HepG2 (cell line): ENCODE measurements at regions not wholly inside any gene's neighbourhood (a gene's known extent, or its start where the extent isn't known, plus 50 kb on each side); places are given as distances from the start of the nearest gene placed in this dataset.
A peak's percentile ranks its signal among the peaks of the same experiment; 100 is the strongest.

Experiments
- ATF7 ChIP-seq, 2 experiments: fragments of 450-650 bp in 1 of 2; sonication (generic) in 1 of 2; formaldehyde crosslinking in 1 of 2; IDR thresholded peaks; 2 replicates each; pipeline versions ENCODE4 v1.4.0 to v1.6.1; 2016 to 2020; ENCODE audit warnings: antibody characterized with exemption in 1 of 2, mild to moderate bottlenecking in 1 of 2, missing genetic modification reagents in 1 of 2
- HES4 ChIP-seq: sonication (generic); formaldehyde crosslinking; IDR thresholded peaks from 2 replicates; pipeline ENCODE4 v1.9.0; 2021; ENCODE audit warnings: mild to moderate bottlenecking, missing genetic modification reagents, borderline replicate concordance
- ISX ChIP-seq: sonication (generic); formaldehyde crosslinking; conservative IDR thresholded peaks from 2 replicates; pipeline ENCODE4 v1.5.0; 2020; ENCODE audit warnings: missing genetic modification reagents
- JUND ChIP-seq: sonication (generic); formaldehyde crosslinking; IDR thresholded peaks from 2 replicates; pipeline ENCODE4 v1.8.0; 2022; ENCODE audit warnings: mild to moderate bottlenecking, missing genetic modification reagents
- MAF1 ChIP-seq: sonication (generic); formaldehyde crosslinking; IDR thresholded peaks from 2 replicates; pipeline ENCODE4 v1.5.0; 2020; ENCODE audit warnings: missing genetic modification reagents, borderline replicate concordance
- MATR3 ChIP-seq: sonication (generic); formaldehyde crosslinking; IDR thresholded peaks from 2 replicates; pipeline ENCODE4 v1.4.0; 2020; ENCODE audit warnings: missing genetic modification reagents
- RXRA ChIP-seq: sonication (generic); formaldehyde crosslinking; IDR thresholded peaks from 2 replicates; pipeline ENCODE4 v1.5.1; 2020; ENCODE audit warnings: missing genetic modification reagents
- SMC3 ChIP-seq: IDR thresholded peaks from 2 replicates; pipeline ENCODE4 v1.6.1; 2011; ENCODE audit warnings: low read length, improper control_type of control experiment
- SRSF1 ChIP-seq: fragments of 200-400 bp; formaldehyde crosslinking; optimal IDR thresholded peaks from 2 replicates; pipeline ENCODE3; 2017; ENCODE audit warnings: mild to moderate bottlenecking, low read depth, low read length, moderate library complexity
- ZFYVE20 ChIP-seq: sonication (generic); formaldehyde crosslinking; IDR thresholded peaks from 2 replicates; pipeline ENCODE4 v1.8.0; 2023; ENCODE audit warnings: low read depth, mild to moderate bottlenecking, moderate library complexity, missing genetic modification reagents, borderline replicate concordance
- ZKSCAN5 ChIP-seq: sonication (generic); formaldehyde crosslinking; IDR thresholded peaks from 2 replicates; pipeline ENCODE4 v1.5.1; 2020; ENCODE audit warnings: mild to moderate bottlenecking, missing genetic modification reagents
- ZNF121 ChIP-seq: sonication (generic); formaldehyde crosslinking; IDR thresholded peaks from 2 replicates; pipeline ENCODE4 v1.5.0; 2020; ENCODE audit warnings: mild to moderate bottlenecking, missing genetic modification reagents
- ZNF619 ChIP-seq: sonication (generic); formaldehyde crosslinking; IDR thresholded peaks from 2 replicates; pipeline ENCODE4 v1.4.0; 2020; ENCODE audit warnings: mild to moderate bottlenecking, missing genetic modification reagents
- ZNF678 ChIP-seq: sonication (generic); formaldehyde crosslinking; IDR thresholded peaks from 2 replicates; pipeline ENCODE4 v1.4.0; 2020; ENCODE audit warnings: mild to moderate bottlenecking, missing genetic modification reagents
- ZNF761 ChIP-seq: sonication (generic); formaldehyde crosslinking; conservative IDR thresholded peaks from 2 replicates; pipeline ENCODE4 v1.4.0; 2020; ENCODE audit warnings: mild to moderate bottlenecking, missing genetic modification reagents
- TF ChIP-seq, protein P1 (sequence below): sonication (generic); formaldehyde crosslinking; IDR thresholded peaks from 2 replicates; pipeline ENCODE4 v1.5.1; 2020; ENCODE audit warnings: mild to moderate bottlenecking, missing genetic modification reagents, borderline replicate concordance
- TF ChIP-seq, protein P2 (sequence below): sonication (generic); formaldehyde crosslinking; IDR thresholded peaks from 2 replicates; pipeline ENCODE4 v1.4.0; 2020; ENCODE audit warnings: low read depth, missing genetic modification reagents
- TF ChIP-seq, protein P3 (sequence below): IDR thresholded peaks from 2 replicates; pipeline ENCODE4 v1.6.1; 2016; ENCODE audit warnings: low read depth, borderline replicate concordance
- TF ChIP-seq, protein P4 (sequence below): sonication (generic); formaldehyde crosslinking; conservative IDR thresholded peaks from 2 replicates; pipeline ENCODE4 v1.8.0; 2022; ENCODE audit warnings: low read depth, missing genetic modification reagents

DNA sequence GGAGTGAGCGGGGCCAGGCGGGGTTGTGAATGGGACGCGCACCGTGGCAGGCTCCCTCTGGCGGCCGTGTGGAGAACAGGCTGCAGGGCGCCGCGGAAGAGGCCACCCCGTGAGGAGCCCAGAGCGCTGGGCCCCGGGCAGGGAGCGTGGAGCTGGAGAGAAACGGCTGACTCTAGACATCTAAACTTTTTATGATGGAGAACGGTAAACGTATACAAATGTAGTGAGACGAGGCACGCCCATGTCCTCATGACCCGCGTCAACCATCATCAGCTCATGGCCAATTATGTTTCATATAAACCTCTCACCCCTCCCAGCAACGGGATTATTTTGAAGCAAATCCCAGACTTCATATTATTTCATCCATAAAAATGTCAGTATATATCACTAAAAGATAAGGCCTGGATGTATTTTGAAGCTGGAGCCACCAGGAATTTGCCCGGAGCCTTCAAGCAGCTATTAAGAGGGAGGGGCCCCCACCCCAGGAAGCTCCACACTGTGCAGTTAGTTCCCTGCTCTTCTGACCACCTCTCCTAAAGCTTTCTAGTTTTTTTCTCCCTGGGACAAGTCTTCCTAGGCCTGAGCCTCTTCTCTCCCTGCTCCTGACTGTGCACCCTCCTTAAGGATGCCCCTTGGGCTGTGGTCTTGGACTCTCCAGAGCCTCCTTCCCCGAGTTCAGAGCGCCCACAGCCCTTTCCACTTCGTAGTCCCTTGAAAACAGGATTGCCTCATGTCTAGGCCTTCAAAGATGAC lies 149.5 kb downstream of the SMAD6 start (continued):
- TF ChIP-seq, protein P1, sequence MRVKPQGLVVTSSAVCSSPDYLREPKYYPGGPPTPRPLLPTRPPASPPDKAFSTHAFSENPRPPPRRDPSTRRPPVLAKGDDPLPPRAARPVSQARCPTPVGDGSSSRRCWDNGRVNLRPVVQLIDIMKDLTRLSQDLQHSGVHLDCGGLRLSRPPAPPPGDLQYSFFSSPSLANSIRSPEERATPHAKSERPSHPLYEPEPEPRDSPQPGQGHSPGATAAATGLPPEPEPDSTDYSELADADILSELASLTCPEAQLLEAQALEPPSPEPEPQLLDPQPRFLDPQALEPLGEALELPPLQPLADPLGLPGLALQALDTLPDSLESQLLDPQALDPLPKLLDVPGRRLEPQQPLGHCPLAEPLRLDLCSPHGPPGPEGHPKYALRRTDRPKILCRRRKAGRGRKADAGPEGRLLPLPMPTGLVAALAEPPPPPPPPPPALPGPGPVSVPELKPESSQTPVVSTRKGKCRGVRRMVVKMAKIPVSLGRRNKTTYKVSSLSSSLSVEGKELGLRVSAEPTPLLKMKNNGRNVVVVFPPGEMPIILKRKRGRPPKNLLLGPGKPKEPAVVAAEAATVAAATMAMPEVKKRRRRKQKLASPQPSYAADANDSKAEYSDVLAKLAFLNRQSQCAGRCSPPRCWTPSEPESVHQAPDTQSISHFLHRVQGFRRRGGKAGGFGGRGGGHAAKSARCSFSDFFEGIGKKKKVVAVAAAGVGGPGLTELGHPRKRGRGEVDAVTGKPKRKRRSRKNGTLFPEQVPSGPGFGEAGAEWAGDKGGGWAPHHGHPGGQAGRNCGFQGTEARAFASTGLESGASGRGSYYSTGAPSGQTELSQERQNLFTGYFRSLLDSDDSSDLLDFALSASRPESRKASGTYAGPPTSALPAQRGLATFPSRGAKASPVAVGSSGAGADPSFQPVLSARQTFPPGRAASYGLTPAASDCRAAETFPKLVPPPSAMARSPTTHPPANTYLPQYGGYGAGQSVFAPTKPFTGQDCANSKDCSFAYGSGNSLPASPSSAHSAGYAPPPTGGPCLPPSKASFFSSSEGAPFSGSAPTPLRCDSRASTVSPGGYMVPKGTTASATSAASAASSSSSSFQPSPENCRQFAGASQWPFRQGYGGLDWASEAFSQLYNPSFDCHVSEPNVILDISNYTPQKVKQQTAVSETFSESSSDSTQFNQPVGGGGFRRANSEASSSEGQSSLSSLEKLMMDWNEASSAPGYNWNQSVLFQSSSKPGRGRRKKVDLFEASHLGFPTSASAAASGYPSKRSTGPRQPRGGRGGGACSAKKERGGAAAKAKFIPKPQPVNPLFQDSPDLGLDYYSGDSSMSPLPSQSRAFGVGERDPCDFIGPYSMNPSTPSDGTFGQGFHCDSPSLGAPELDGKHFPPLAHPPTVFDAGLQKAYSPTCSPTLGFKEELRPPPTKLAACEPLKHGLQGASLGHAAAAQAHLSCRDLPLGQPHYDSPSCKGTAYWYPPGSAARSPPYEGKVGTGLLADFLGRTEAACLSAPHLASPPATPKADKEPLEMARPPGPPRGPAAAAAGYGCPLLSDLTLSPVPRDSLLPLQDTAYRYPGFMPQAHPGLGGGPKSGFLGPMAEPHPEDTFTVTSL = no peak
- TF ChIP-seq ATF7 (IDR thresholded peaks at IDR 0.05) = no peak
- TF ChIP-seq ATF7 (CRISPR knock-in tag; IDR thresholded peaks at IDR 0.05) = no peak
- TF ChIP-seq, protein P2, sequence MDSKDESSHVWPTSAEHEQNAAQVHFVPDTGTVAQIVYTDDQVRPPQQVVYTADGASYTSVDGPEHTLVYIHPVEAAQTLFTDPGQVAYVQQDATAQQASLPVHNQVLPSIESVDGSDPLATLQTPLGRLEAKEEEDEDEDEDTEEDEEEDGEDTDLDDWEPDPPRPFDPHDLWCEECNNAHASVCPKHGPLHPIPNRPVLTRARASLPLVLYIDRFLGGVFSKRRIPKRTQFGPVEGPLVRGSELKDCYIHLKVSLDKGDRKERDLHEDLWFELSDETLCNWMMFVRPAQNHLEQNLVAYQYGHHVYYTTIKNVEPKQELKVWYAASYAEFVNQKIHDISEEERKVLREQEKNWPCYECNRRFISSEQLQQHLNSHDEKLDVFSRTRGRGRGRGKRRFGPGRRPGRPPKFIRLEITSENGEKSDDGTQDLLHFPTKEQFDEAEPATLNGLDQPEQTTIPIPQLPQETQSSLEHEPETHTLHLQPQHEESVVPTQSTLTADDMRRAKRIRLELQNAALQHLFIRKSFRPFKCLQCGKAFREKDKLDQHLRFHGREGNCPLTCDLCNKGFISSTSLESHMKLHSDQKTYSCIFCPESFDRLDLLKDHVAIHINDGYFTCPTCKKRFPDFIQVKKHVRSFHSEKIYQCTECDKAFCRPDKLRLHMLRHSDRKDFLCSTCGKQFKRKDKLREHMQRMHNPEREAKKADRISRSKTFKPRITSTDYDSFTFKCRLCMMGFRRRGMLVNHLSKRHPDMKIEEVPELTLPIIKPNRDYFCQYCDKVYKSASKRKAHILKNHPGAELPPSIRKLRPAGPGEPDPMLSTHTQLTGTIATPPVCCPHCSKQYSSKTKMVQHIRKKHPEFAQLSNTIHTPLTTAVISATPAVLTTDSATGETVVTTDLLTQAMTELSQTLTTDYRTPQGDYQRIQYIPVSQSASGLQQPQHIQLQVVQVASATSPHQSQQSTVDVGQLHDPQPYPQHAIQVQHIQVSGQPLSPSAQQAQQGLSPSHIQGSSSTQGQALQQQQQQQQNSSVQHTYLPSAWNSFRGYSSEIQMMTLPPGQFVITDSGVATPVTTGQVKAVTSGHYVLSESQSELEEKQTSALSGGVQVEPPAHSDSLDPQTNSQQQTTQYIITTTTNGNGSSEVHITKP (CRISPR knock-in tag) = no peak
- no peak for TF ChIP-seq HES4 (CRISPR knock-in tag)
- TF ChIP-seq RXRA (CRISPR knock-in tag) = 0 out of 2 replicates have a peak, but pooled peaks have one; percentile 54
- no peak for TF ChIP-seq ZNF761
- TF ChIP-seq JUND (CRISPR knock-in tag) = no peak
- TF ChIP-seq ZNF121 (CRISPR knock-in tag) = no peak
- no peak for TF ChIP-seq ISX (CRISPR knock-in tag)
- TF ChIP-seq MAF1 (CRISPR knock-in tag) = no peak
- no peak for TF ChIP-seq ZNF678 (CRISPR knock-in tag)
- TF ChIP-seq, protein P3, sequence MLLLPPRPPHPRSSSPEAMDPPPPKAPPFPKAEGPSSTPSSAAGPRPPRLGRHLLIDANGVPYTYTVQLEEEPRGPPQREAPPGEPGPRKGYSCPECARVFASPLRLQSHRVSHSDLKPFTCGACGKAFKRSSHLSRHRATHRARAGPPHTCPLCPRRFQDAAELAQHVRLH (CRISPR knock-in tag) = no peak
- TF ChIP-seq MATR3 (CRISPR knock-in tag) = no peak
- no peak for TF ChIP-seq SRSF1
- TF ChIP-seq SMC3 = peak; percentile 18; the same call in 1 of the 2 replicates
- TF ChIP-seq, protein P4, sequence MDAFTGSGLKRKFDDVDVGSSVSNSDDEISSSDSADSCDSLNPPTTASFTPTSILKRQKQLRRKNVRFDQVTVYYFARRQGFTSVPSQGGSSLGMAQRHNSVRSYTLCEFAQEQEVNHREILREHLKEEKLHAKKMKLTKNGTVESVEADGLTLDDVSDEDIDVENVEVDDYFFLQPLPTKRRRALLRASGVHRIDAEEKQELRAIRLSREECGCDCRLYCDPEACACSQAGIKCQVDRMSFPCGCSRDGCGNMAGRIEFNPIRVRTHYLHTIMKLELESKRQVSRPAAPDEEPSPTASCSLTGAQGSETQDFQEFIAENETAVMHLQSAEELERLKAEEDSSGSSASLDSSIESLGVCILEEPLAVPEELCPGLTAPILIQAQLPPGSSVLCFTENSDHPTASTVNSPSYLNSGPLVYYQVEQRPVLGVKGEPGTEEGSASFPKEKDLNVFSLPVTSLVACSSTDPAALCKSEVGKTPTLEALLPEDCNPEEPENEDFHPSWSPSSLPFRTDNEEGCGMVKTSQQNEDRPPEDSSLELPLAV (CRISPR knock-in tag) = no peak
- no peak for TF ChIP-seq ZFYVE20 (CRISPR knock-in tag)
- TF ChIP-seq ZKSCAN5 (CRISPR knock-in tag) = no peak
- no peak for TF ChIP-seq ZNF619 (CRISPR knock-in tag)
